22Rv1 (cell line): ENCODE measurements at regions not wholly inside any gene's neighbourhood (a gene's known extent, or its start where the extent isn't known, plus 50 kb on each side); places are given as distances from the start of the nearest gene placed in this dataset.
A peak's percentile ranks its signal among the peaks of the same experiment; 100 is the strongest.

Source experiments
- CTCF ChIP-seq: fragments of 450-650 bp; IDR thresholded peaks from 2 replicates; pipeline ENCODE4 v1.5.1; 2017; ENCODE audit warnings: mild to moderate bottlenecking
- ZFX ChIP-seq: fragments of 450-650 bp; IDR thresholded peaks from 2 replicates; pipeline ENCODE4 v1.6.1; 2017; ENCODE audit warnings: antibody characterized with exemption, borderline replicate concordance

GRCh38 chr5:35345222-35345621 lies 114.9 kb upstream of the PRLR start:
- TF ChIP-seq CTCF = peak; percentile 27; the same call in 1 of the 2 replicates
- TF ChIP-seq ZFX = no peak
